ENCODE measurements at regions not wholly inside any gene's neighbourhood (a gene's known extent, or its start where the extent isn't known, plus 50 kb on each side); places are given as distances from the start of the nearest gene placed in this dataset.

GRCh38 chr3:168622795-168623194 lies 527.1 kb upstream of the GOLIM4 start:
- no peak for TF ChIP-seq CTCF (IDR thresholded peaks at IDR 0.05; ENCODE audit: low read length)
- no peak for TF ChIP-seq EZH2phosphoT487 (IDR thresholded peaks at IDR 0.05; ENCODE audit: low read length)

Data from MM.1S (cell line).